ENCODE measurements at regions not wholly inside any gene's neighbourhood (a gene's known extent, or its start where the extent isn't known, plus 50 kb on each side); places are given as distances from the start of the nearest gene placed in this dataset.

DNA sequence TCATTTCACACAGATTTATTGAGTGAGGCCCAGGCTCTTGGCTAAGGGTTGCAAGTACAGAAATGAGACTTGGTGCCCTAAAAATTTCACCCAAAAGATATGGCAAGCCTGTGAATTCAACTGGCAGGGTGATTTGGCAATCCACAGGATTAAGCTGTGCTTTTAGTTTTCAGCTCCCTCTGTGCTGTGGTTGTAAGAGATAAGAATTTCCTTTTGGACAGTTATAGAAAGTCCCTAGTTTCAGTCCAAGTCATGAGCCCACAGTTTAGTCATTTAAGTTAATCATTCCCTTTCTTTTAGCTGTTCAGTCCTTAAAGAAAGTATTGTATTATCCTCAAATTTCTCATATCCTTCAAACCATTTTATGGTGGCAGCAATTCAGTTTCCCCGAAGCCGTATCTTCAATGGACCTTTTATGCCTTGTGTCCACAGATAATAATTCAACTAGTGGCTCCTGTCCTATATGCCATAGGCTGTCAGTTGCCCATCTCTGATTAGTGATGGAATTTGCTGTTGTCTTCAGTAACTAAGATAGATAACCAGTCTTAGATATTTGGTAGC, 73.4 kb upstream of the NAMPT start:
- Mint-ChIP-seq H3K27ac (no peak overlapping the region), H3K36me3 (no peaks in the 10 kb centered on the region), H3K9me3 (no peaks in the 10 kb centered on the region), H3K27me3 (peaks cover 54% of the 10 kb centered on the region), H3K4me1 (ENCODE audit: low read depth) (peaks cover 6% of the 10 kb centered on the region), H3K4me3 (no peak overlapping the region)
- POLR2A ChIA-PET, result interaction anchor here (0.8 to 1.4 kb wide), 2 partner anchors 73 to 78 kb away, joined by 3 read pairs; partner anchors contain the start of gene NAMPT
- CTCF ChIA-PET, result interaction anchor here (0.5 to 1.3 kb wide), 3 partner anchors 9 to 1143 kb away, joined by 3 to 4 read pairs (median 3); no protein-coding TSS in a partner anchor
- intact Hi-C loops (cut with micrococcal nuclease), result no loop called here
- no peak for DNase-seq

DNA sequence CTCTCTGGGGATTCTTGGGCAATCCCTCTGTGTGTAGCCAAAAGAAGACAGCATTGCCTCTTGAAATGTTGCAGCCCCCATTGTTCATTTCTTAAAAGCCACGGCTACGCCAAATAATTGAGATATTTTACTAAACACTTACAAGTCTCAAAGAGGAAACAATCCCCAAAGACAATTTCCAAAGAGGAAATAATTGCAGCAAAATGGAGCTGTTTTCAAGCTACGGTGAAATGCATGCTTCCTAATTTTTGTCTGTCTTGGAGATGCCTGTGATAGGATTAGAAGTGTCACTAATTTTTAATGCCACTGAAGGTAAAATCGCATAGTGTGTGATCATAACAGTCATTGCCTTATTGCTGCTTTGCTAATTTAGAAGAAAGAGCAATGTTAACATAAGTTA, 72.9 kb upstream of the NAMPT start:
- CTCF ChIA-PET, result interaction anchor here (0.5 to 1.3 kb wide), 2 partner anchors 10 to 1143 kb away, joined by 3 to 4 read pairs; no protein-coding TSS in a partner anchor
- H3K36me3 Mint-ChIP-seq, result no peaks in the 10 kb centered on the region
- no peaks in the 10 kb centered on the region for H3K9me3 Mint-ChIP-seq
- no peak overlapping the region for H3K4me3 Mint-ChIP-seq
- H3K27ac Mint-ChIP-seq, result no peak overlapping the region
- no peak for DNase-seq
- intact Hi-C loops (cut with micrococcal nuclease), result no loop called here
- H3K4me1 Mint-ChIP-seq (ENCODE audit: low read depth), result peaks cover 6% of the 10 kb centered on the region
- POLR2A ChIA-PET, result interaction anchor here (0.8 to 1.4 kb wide), 2 partner anchors 73 to 77 kb away, joined by 3 read pairs; partner anchors contain the start of gene NAMPT
- H3K27me3 Mint-ChIP-seq, result peaks cover 50% of the 10 kb centered on the region

DNA sequence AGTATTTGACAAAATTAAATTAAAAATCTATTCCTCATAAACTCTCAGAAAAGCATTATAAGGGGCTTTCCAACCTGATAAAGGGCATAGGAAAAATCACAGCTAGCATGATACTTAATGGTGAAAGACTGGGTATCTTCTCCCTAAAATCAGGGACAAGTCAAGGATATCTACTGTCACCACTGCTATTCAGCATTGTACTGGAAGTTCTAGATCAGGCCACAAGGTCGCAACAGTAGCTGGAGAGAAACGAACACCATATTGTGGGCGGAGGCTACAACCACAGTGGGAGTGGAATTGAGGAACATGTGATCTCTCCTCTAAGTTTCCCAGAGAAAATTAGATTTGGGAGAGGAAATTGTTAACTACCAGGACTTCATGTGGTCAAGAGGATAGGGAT, 70.0 kb upstream of the NAMPT start:
- ChIA-PET POLR2A (no interaction called here), CTCF (no interaction called here)
- H3K36me3 Mint-ChIP-seq, result peaks cover 3% of the 10 kb centered on the region

DNA sequence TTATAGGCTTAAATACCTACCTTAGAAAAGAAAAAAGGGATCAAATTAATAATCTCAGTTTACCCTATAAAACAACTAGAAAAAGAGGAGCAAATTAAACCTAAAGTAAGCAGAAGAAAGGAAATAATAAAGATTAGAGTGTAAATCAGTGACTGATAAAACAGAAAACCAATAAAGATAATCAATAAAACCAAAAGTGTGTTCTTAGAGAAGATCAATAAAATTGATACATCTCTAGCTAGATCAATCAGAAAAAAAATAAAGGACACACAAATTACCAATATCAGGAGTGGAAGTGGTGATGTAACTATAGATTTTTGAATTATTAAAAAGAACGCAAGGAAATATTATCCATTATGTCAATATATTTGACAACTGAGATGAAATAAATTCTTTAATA, 69.2 kb upstream of the NAMPT start:
- H3K27ac Mint-ChIP-seq, result no peak overlapping the region
- H3K36me3 Mint-ChIP-seq, result peaks cover 8% of the 10 kb centered on the region
- ChIA-PET CTCF (no interaction called here), POLR2A (no interaction called here)
- intact Hi-C loops (cut with micrococcal nuclease), result no loop called here
- H3K9me3 Mint-ChIP-seq, result peaks cover 11% of the 10 kb centered on the region
- H3K4me3 Mint-ChIP-seq, result no peak overlapping the region
- no peak for DNase-seq
- H3K4me1 Mint-ChIP-seq (ENCODE audit: low read depth), result peaks cover 8% of the 10 kb centered on the region
- H3K27me3 Mint-ChIP-seq, result peaks cover 27% of the 10 kb centered on the region

More for the DNA sequence above, 70.0 kb upstream of the NAMPT start:
- intact Hi-C loops (cut with micrococcal nuclease), result no loop called here
- H3K9me3 Mint-ChIP-seq, result peaks cover 5% of the 10 kb centered on the region
- H3K4me1 Mint-ChIP-seq (ENCODE audit: low read depth), result peaks cover 6% of the 10 kb centered on the region
- H3K4me3 Mint-ChIP-seq, result no peak overlapping the region
- H3K27ac Mint-ChIP-seq, result no peak overlapping the region
- no peak for DNase-seq
- H3K27me3 Mint-ChIP-seq, result peaks cover 26% of the 10 kb centered on the region

DNA sequence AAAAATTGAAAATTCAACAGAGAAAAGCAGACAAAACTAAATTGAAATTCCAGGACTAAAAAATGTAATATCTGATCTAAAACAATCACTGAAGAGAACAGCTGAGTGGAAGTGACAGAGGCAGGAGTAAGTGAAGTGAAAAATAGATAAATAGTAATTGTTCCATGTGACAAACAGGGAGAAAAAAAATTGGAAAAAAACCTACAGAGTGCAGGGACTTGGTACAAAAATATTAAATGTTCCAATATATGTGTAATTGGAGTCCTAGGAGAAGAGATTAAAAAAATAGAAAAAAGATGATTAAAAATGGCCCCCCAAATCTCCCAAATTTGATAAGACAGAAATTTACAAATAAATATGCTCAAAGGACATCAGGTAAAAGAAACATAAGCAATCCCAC, 63.4 kb upstream of the NAMPT start:
- POLR2A ChIA-PET, result interaction anchor here (3.6 to 7.1 kb wide), 2 partner anchors 62 to 115 kb away, joined by 17 to 143 read pairs; partner anchors contain the start of gene NAMPT
- intact Hi-C loops (cut with micrococcal nuclease), result loop anchor here (5.0 to 10.0 kb wide), 4 partner anchors 519 to 1403 kb away; partner anchors contain the start of genes KMT2E, PIK3CG and SLC26A4
- H3K27me3 Mint-ChIP-seq, result peaks cover 5% of the 10 kb centered on the region
- H3K4me1 Mint-ChIP-seq (ENCODE audit: low read depth), result peaks cover 53% of the 10 kb centered on the region
- peaks cover 31% of the 10 kb centered on the region for H3K36me3 Mint-ChIP-seq
- peaks cover 26% of the 10 kb centered on the region for H3K9me3 Mint-ChIP-seq
- no peak overlapping the region for H3K4me3 Mint-ChIP-seq
- no peak for DNase-seq
- CTCF ChIA-PET, result interaction anchor here (1.3 kb wide), 1 partner anchor 312 kb away, joined by 4 read pairs; the partner anchor contains the start of gene CCDC71L
- H3K27ac Mint-ChIP-seq, result peak overlapping the region; percentile 99

DNA sequence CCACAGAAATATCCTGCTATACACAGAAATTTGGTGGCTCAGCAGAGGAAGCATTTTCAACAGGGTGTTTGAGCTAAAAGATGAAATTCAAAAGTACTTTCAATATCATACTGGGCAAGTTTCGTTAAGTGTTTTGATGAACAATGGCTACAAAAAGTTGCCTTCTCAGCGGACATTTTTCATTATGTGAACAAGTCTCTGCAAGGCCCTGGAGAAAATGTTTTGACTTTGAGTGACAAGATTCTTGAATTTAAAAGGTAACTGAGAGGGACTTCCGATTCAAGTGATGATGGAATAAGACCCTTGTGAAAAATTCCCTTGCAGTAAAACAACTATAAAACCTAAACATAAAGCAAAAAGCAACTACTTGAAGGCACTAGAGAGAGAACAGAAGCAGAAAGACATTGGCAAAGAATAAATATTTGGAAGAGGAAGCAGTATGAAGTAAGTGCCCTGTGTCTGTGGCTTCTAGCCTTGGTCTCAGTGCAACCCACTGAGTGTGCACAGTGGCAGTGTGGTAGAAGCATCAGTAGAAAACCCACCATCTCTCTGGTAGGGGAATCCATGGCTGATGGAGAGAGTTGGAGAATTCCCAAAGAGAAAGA, 62.5 kb upstream of the NAMPT start:
- POLR2A ChIA-PET, result interaction anchor here (0.8 to 7.1 kb wide), 13 partner anchors 17 to 116 kb away, joined by 3 to 143 read pairs (median 6); partner anchors contain the start of gene NAMPT
- H3K9me3 Mint-ChIP-seq, result peaks cover 34% of the 10 kb centered on the region
- intact Hi-C loops (cut with micrococcal nuclease), result loop anchor here (2.0 to 10.0 kb wide), 6 partner anchors 371 to 1403 kb away; partner anchors contain the start of genes KMT2E, PIK3CG and SLC26A4
- H3K36me3 Mint-ChIP-seq, result peaks cover 37% of the 10 kb centered on the region
- H3K27me3 Mint-ChIP-seq, result peaks cover 4% of the 10 kb centered on the region
- H3K27ac Mint-ChIP-seq, result peak overlapping the region; percentile 99
- CTCF ChIA-PET, result interaction anchor here (1.0 to 1.3 kb wide), 2 partner anchors 30 to 313 kb away, joined by 3 to 4 read pairs; partner anchors contain the start of gene CCDC71L
- H3K4me1 Mint-ChIP-seq (ENCODE audit: low read depth), result peaks cover 59% of the 10 kb centered on the region
- peak overlapping the region; percentile 59 for H3K4me3 Mint-ChIP-seq
- no peak for DNase-seq

DNA sequence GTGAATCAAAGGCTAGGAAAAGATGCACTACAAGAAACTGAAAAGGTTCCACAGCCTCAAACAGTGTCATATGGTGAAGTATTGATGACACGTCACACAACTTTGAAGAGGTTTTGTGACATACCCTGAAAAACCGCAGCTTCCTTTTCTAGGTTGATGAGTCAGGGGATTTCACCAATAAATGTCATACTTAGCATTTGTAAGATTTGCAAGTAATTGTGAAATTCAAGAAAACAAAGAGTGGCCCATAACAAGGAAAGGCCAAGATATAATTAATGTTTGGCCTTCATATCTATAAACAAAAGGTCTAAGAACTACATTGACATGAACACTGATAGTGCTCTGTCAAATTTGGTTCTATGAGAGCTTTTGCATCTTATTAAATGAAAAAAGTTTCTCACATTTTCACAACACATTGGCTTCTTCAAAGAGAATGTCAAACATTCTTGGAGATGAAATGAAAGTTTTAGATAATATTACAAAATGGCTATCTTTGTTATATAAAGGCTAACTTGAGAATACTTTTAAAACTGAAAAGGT, 62.0 kb upstream of the NAMPT start:
- Mint-ChIP-seq H3K27ac (peak overlapping the region; percentile 99), H3K36me3 (peaks cover 43% of the 10 kb centered on the region), H3K4me3 (peak overlapping the region; percentile 59), H3K9me3 (peaks cover 40% of the 10 kb centered on the region), H3K4me1 (ENCODE audit: low read depth) (peaks cover 60% of the 10 kb centered on the region), H3K27me3 (peaks cover 4% of the 10 kb centered on the region)
- CTCF ChIA-PET, result interaction anchor here (1.0 to 2.4 kb wide), 3 partner anchors 20 to 78 kb away, joined by 3 to 13 read pairs (median 3); no protein-coding TSS in a partner anchor
- POLR2A ChIA-PET, result interaction anchor here (0.6 to 7.1 kb wide), 16 partner anchors 16 to 170 kb away, joined by 3 to 143 read pairs (median 4); partner anchors contain the start of gene NAMPT
- intact Hi-C loops (cut with micrococcal nuclease), result loop anchor here (1.0 to 10.0 kb wide), 16 partner anchors 59 to 1402 kb away; partner anchors contain the start of genes KMT2E, PIK3CG and SLC26A4
- peak; percentile 61 for DNase-seq

DNA sequence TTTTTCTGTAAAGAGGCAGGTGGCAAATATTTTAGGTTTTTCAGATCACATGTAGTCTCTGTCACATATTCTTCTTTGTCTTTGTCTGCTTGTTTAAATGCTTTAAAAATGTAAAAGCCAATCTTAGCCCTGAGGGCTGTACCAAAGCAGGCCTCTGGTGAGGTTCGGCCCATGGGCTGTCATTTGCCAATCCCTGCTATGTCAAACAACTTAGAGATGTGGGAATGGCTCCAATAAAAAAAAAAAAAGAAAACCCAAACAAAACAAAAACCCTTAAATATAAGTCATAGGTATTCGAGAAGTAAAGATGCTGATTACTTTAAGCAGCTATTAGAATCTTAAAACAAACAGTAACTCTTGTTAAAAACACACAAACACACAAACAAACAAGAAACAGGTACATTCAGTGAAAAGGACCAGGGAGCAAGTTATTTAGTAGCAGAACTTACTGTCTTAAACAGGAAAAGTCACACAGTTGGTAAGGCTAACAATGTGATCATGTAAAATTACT, 61.4 kb upstream of the NAMPT start:
- peaks cover 43% of the 10 kb centered on the region for H3K9me3 Mint-ChIP-seq
- DNase-seq, result no peak
- H3K4me1 Mint-ChIP-seq (ENCODE audit: low read depth), result peaks cover 60% of the 10 kb centered on the region
- intact Hi-C loops (cut with micrococcal nuclease), result loop anchor here (1.0 to 10.0 kb wide), 16 partner anchors 59 to 1401 kb away; partner anchors contain the start of genes KMT2E, PIK3CG and SLC26A4
- peak overlapping the region; percentile 59 for H3K4me3 Mint-ChIP-seq
- POLR2A ChIA-PET, result interaction anchor here (0.6 to 7.1 kb wide), 15 partner anchors 19 to 169 kb away, joined by 3 to 143 read pairs (median 6); partner anchors contain the start of gene NAMPT
- peaks cover 2% of the 10 kb centered on the region for H3K27me3 Mint-ChIP-seq
- H3K27ac Mint-ChIP-seq, result peak overlapping the region; percentile 99
- CTCF ChIA-PET, result interaction anchor here (0.9 to 2.4 kb wide), 4 partner anchors 20 to 116 kb away, joined by 3 to 13 read pairs (median 6); partner anchors contain the start of gene NAMPT
- peaks cover 45% of the 10 kb centered on the region for H3K36me3 Mint-ChIP-seq

DNA sequence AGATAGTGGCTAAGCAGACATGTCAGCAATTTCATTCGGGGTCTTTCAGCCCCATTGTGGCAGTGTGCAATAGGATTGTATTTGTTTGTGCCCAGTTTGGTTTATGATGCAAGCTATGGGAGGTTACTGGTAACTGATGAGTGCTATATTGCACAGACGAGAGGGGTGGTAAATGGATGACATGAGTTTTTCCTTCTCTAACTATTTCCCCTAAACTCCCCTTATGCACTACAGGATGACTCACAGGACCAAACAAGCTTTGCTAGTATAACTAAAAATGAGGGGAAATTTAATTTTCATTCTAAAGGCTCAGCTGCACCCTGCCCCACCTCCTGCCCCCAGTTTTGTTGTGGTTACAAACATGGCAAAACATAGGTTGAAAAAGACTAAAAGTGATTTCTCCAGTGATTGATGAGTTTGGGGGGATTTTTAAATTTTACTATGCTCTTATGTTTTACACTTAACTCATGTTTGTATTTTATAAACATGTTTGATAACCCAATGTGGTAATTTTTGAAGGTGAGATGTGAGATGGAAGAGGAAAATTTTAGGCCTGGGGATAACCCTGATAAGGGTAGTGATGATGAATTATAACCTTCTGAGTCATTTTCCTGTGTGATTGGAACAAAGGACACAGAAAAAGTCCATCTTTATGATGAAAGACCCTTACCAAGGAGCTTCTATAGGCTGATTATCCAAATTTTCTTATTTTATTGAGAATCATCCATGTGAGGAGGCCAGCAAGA, 60.8 kb upstream of the NAMPT start:
- intact Hi-C loops (cut with micrococcal nuclease), result loop anchor here (1.0 to 10.0 kb wide), 19 partner anchors 15 to 1401 kb away; partner anchors contain the start of genes KMT2E, PIK3CG and SLC26A4
- ChIA-PET POLR2A (interaction anchor here (0.7 to 7.1 kb wide), 11 partner anchors 22 to 139 kb away, joined by 3 to 143 read pairs (median 12); partner anchors contain the start of gene NAMPT), CTCF (interaction anchor here (0.9 to 2.4 kb wide), 5 partner anchors 15 to 117 kb away, joined by 3 to 13 read pairs (median 5); partner anchors contain the start of gene NAMPT)
- peak overlapping the region; percentile 59 for H3K4me3 Mint-ChIP-seq
- peaks cover 60% of the 10 kb centered on the region for H3K4me1 Mint-ChIP-seq (ENCODE audit: low read depth)
- peak overlapping the region; percentile 99 for H3K27ac Mint-ChIP-seq
- DNase-seq, result peak; percentile 71
- peaks cover 50% of the 10 kb centered on the region for H3K36me3 Mint-ChIP-seq
- H3K27me3 Mint-ChIP-seq, result peaks cover 2% of the 10 kb centered on the region
- H3K9me3 Mint-ChIP-seq, result peaks cover 49% of the 10 kb centered on the region

DNA sequence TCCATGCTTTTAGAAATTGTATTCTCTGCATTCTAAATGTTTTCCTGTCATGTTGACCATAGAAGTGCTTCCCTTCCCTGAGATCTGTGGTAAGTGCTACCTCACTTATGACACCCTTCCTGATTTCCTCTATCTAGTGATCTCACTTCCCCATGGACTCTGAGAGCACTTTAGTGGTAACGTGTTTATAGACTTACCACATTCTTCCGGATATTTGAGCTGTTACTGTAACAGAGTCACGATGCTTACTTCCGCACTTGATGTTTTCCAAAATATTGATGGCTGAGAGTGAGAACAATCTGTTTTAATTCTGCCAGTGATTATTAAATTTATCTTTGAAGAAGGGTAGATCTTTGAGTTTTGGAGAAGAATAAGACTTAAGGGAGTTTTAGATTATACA, 60.1 kb upstream of the NAMPT start:
- H3K27ac Mint-ChIP-seq, result peak overlapping the region; percentile 99
- ChIA-PET POLR2A (interaction anchor here (1.4 to 7.1 kb wide), 8 partner anchors 59 to 140 kb away, joined by 5 to 143 read pairs (median 14); partner anchors contain the start of gene NAMPT), CTCF (interaction anchor here (1.3 to 2.4 kb wide), 4 partner anchors 14 to 117 kb away, joined by 3 to 13 read pairs (median 7); partner anchors contain the start of gene NAMPT)

More for the DNA sequence above, 60.1 kb upstream of the NAMPT start:
- H3K27me3 Mint-ChIP-seq, result peaks cover 2% of the 10 kb centered on the region
- no peak for DNase-seq
- peak overlapping the region; percentile 0 for H3K4me3 Mint-ChIP-seq
- peaks cover 54% of the 10 kb centered on the region for H3K36me3 Mint-ChIP-seq
- H3K9me3 Mint-ChIP-seq, result peaks cover 52% of the 10 kb centered on the region
- intact Hi-C loops (cut with micrococcal nuclease), result loop anchor here (1.0 to 10.0 kb wide), 7 partner anchors 14 to 1400 kb away; partner anchors contain the start of genes KMT2E, PIK3CG and SLC26A4
- H3K4me1 Mint-ChIP-seq (ENCODE audit: low read depth), result peaks cover 65% of the 10 kb centered on the region
